ENCODE measurements at regions not wholly inside any gene's neighbourhood (a gene's known extent, or its start where the extent isn't known, plus 50 kb on each side); places are given as distances from the start of the nearest gene placed in this dataset.

GRCh38 chr1:20432341-20432740, 53.7 kb downstream of the CAMK2N1 start:
- Histone ChIP-seq H3K36me3 (ENCODE audit: control insufficient read depth, insufficient read depth, low read length) (no peaks in the 10 kb centered on the region), H3K27me3 (ENCODE audit: control insufficient read depth, insufficient read depth, low read length) (peaks cover 27% of the 10 kb centered on the region), H3K9me3 (ENCODE audit: control insufficient read depth, low read length) (no peaks in the 10 kb centered on the region), H3K4me1 (ENCODE audit: control insufficient read depth, insufficient read depth, low read length) (no peaks in the 10 kb centered on the region), H3K9ac (ENCODE audit: low read length) (no peak overlapping the region), H3K4me3 (ENCODE audit: low read length) (no peak overlapping the region)

DNA sequence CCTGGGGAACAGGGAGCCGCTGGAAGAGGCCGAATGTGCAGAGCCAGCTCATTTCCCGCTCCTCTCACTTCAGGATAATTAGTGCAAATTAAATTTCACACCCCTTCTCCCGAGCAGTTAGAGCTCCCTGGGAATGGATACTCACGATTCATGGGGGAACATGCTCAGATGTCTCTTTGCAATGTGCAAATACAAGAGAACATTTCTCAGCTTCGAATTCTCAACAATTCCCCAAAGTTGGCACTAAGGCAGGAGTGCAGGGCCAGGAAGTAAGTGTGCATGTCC, 54.9 kb downstream of the CAMK2N1 start:
- no peaks in the 10 kb centered on the region for H3K36me3 ChIP-seq (ENCODE audit: control insufficient read depth, insufficient read depth, low read length)
- H3K9me3 ChIP-seq (ENCODE audit: control insufficient read depth, low read length): no peaks in the 10 kb centered on the region
- H3K9ac ChIP-seq (ENCODE audit: low read length): no peak overlapping the region
- H3K4me1 ChIP-seq (ENCODE audit: control insufficient read depth, insufficient read depth, low read length): no peaks in the 10 kb centered on the region
- H3K4me3 ChIP-seq (ENCODE audit: low read length): no peak overlapping the region
- peaks cover 27% of the 10 kb centered on the region for H3K27me3 ChIP-seq (ENCODE audit: control insufficient read depth, insufficient read depth, low read length)

GRCh38 chr1:20430355-20431175, 55.4 kb downstream of the CAMK2N1 start:
- no peak overlapping the region for H3K4me3 ChIP-seq (ENCODE audit: low read length)
- no peak overlapping the region for H3K9ac ChIP-seq (ENCODE audit: low read length)
- H3K4me1 ChIP-seq (ENCODE audit: control insufficient read depth, insufficient read depth, low read length): no peaks in the 10 kb centered on the region
- H3K9me3 ChIP-seq (ENCODE audit: control insufficient read depth, low read length): no peaks in the 10 kb centered on the region
- H3K36me3 ChIP-seq (ENCODE audit: control insufficient read depth, insufficient read depth, low read length): no peaks in the 10 kb centered on the region
- peaks cover 25% of the 10 kb centered on the region for H3K27me3 ChIP-seq (ENCODE audit: control insufficient read depth, insufficient read depth, low read length)

DNA sequence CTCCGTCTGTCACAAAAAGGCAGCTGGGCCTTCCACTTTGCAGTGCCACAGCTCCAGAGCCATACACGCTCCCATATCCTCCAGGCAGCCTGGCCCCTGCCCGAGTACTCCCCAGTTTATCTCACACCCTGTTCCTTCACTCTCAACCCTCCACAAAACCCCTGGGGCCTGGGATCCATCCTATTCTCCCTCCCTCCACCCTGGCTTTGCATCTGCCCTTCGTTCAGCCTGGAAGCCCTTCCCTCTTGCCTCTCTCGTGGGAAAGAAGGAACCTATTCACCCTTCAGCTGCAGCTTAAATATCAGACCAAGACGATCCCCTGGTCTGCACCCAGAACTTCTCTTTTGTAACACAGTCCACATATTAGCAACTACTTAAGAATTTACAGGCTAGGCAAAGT, 56.7 kb downstream of the CAMK2N1 start:
- Histone ChIP-seq H3K4me1 (ENCODE audit: control insufficient read depth, insufficient read depth, low read length) (no peaks in the 10 kb centered on the region), H3K27me3 (ENCODE audit: control insufficient read depth, insufficient read depth, low read length) (peaks cover 20% of the 10 kb centered on the region), H3K9me3 (ENCODE audit: control insufficient read depth, low read length) (no peaks in the 10 kb centered on the region), H3K4me3 (ENCODE audit: low read length) (no peak overlapping the region), H3K9ac (ENCODE audit: low read length) (no peak overlapping the region), H3K36me3 (ENCODE audit: control insufficient read depth, insufficient read depth, low read length) (no peaks in the 10 kb centered on the region)

- no peaks in the 10 kb centered on the region for H3K36me3 ChIP-seq (ENCODE audit: control insufficient read depth, insufficient read depth, low read length)
- H3K27me3 ChIP-seq (ENCODE audit: control insufficient read depth, insufficient read depth, low read length): peaks cover 20% of the 10 kb centered on the region
- no peaks in the 10 kb centered on the region for H3K9me3 ChIP-seq (ENCODE audit: control insufficient read depth, low read length)
- H3K9ac ChIP-seq (ENCODE audit: low read length): no peak overlapping the region
- no peaks in the 10 kb centered on the region for H3K4me1 ChIP-seq (ENCODE audit: control insufficient read depth, insufficient read depth, low read length)
- H3K4me3 ChIP-seq (ENCODE audit: low read length): no peak overlapping the region
Observed at GRCh38 chr1:20428841-20429240, 57.2 kb downstream of the CAMK2N1 start.

DNA sequence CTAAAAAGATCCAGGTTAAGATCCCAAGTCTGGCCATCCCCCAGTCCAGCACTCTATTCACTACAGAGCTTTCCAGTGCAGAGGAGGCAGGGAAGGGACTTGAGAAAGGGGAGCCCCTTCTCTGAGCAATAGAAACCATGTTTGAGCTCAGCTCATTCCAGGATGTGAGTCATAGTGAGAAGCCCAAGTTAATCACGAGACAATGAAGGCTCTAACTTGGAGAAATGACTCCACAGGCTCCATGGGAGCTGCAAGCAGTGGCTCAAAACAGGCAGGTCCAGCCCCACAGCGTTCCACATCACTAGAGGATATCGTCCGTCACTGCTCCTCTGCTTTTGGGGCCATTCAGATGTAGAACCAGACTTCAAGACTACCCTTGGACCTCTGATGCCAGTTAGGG, 59.1 kb downstream of the CAMK2N1 start:
- H3K4me1 ChIP-seq (ENCODE audit: control insufficient read depth, insufficient read depth, low read length): no peaks in the 10 kb centered on the region
- no peak overlapping the region for H3K4me3 ChIP-seq (ENCODE audit: low read length)
- H3K9ac ChIP-seq (ENCODE audit: low read length): no peak overlapping the region
- H3K27me3 ChIP-seq (ENCODE audit: control insufficient read depth, insufficient read depth, low read length): peaks cover 18% of the 10 kb centered on the region
- no peaks in the 10 kb centered on the region for H3K36me3 ChIP-seq (ENCODE audit: control insufficient read depth, insufficient read depth, low read length)
- no peaks in the 10 kb centered on the region for H3K9me3 ChIP-seq (ENCODE audit: control insufficient read depth, low read length)

DNA sequence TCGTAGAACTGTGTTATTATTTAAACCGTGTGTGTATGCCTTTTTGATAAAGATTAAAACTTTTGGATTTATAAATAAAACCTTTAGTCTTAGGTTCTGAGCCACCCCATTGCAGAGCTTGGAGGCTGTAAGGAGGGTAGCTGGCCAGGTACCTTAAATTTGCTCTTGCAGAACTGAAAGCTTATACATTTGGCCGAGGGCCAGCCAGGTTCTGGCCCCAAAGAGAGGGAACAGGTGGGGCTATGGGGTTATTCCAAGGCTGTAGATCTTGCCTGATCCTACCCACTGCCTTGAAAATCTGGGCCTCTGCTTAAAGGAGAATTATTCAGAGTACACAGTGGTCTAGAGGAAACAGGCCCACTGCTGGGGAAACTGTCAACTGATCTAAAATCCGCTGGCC, 59.6 kb downstream of the CAMK2N1 start:
- H3K4me3 ChIP-seq (ENCODE audit: low read length): no peak overlapping the region
- H3K9me3 ChIP-seq (ENCODE audit: control insufficient read depth, low read length): no peaks in the 10 kb centered on the region
- peaks cover 12% of the 10 kb centered on the region for H3K27me3 ChIP-seq (ENCODE audit: control insufficient read depth, insufficient read depth, low read length)
- no peaks in the 10 kb centered on the region for H3K4me1 ChIP-seq (ENCODE audit: control insufficient read depth, insufficient read depth, low read length)
- no peak overlapping the region for H3K9ac ChIP-seq (ENCODE audit: low read length)
- H3K36me3 ChIP-seq (ENCODE audit: control insufficient read depth, insufficient read depth, low read length): no peaks in the 10 kb centered on the region

GRCh38 chr1:20425622-20426021, 60.4 kb downstream of the CAMK2N1 start:
- H3K9me3 ChIP-seq (ENCODE audit: control insufficient read depth, low read length): no peaks in the 10 kb centered on the region
- no peaks in the 10 kb centered on the region for H3K36me3 ChIP-seq (ENCODE audit: control insufficient read depth, insufficient read depth, low read length)
- no peak overlapping the region for H3K4me3 ChIP-seq (ENCODE audit: low read length)
- H3K4me1 ChIP-seq (ENCODE audit: control insufficient read depth, insufficient read depth, low read length): no peaks in the 10 kb centered on the region
- peaks cover 6% of the 10 kb centered on the region for H3K27me3 ChIP-seq (ENCODE audit: control insufficient read depth, insufficient read depth, low read length)
- H3K9ac ChIP-seq (ENCODE audit: low read length): no peak overlapping the region

DNA sequence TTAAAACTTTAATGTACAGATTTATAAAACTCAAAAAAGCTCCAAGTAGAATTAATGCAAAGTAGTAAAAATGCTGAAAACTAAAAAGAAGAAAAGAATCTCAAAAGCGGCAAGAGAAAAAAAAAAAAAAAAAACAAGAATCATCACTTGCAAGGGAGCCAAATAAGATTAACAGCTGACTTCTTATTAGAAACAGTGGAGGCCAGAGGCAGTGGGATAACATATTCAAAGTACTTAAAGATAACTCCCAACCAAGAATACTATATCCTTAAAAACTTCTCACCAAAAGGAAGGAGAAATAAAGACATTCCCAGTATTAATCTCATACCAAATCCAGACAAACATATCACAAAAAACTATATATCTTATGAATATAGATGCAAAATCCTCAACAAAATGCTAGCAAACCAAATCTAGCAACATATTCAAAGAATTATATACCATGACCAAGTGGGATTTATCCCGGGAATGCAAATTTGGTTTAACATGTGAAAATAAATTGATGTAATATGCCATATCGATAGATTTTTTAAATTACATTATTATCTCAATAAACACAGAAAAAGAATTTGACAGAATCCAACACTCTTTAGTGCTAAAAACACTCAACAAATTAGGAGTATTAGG, 62.7 kb downstream of the CAMK2N1 start:
- Histone ChIP-seq H3K9ac (ENCODE audit: low read length) (no peak overlapping the region), H3K4me1 (ENCODE audit: control insufficient read depth, insufficient read depth, low read length) (no peaks in the 10 kb centered on the region), H3K27me3 (ENCODE audit: control insufficient read depth, insufficient read depth, low read length) (no peaks in the 10 kb centered on the region), H3K9me3 (ENCODE audit: control insufficient read depth, low read length) (no peaks in the 10 kb centered on the region), H3K4me3 (ENCODE audit: low read length) (no peak overlapping the region), H3K36me3 (ENCODE audit: control insufficient read depth, insufficient read depth, low read length) (no peaks in the 10 kb centered on the region)

DNA sequence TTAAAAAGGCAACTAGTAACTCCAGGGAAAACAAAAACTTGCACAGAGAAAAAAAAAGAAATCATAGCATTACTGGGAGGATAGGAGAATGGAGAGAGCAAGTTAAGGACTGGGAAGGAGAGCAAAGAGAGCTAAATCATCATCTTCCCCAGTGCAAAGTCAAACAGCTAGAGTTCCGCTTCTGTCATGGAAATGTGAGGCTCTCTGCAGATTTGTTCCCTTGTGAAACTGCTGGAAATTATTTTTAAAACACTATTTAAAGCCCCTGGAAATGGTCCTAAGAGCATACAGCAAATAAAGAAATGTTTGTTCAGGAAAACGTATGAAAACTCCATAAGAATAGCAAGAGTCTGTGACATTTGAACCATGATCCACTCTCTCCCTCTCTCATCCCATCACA, 64.6 kb downstream of the CAMK2N1 start:
- Histone ChIP-seq H3K4me3 (ENCODE audit: low read length) (no peak overlapping the region), H3K9me3 (ENCODE audit: control insufficient read depth, low read length) (no peaks in the 10 kb centered on the region), H3K4me1 (ENCODE audit: control insufficient read depth, insufficient read depth, low read length) (no peaks in the 10 kb centered on the region), H3K36me3 (ENCODE audit: control insufficient read depth, insufficient read depth, low read length) (no peaks in the 10 kb centered on the region), H3K9ac (ENCODE audit: low read length) (no peak overlapping the region), H3K27me3 (ENCODE audit: control insufficient read depth, insufficient read depth, low read length) (no peaks in the 10 kb centered on the region)

DNA sequence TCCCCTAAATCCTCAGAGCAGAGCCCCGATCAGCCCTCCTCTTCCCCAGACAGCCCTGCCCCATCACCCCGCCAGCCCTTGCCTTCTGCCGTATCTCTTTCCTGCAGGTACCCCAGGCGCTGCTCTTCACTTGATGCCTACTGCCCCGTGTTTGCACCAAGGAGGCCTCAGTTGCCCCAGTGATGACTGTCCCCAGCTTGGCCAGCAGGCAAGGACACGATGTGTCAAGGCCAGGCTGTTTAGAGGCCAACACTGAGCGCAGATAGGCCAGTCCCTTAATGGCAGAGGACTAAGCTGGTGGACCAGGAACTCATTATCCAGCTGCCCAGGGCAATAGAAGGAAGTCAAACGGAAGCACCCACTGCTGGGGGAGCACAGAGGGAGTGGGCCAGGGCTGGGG, 68.4 kb downstream of the CAMK2N1 start:
- H3K9me3 ChIP-seq (ENCODE audit: control insufficient read depth, low read length): no peaks in the 10 kb centered on the region
- H3K4me1 ChIP-seq (ENCODE audit: control insufficient read depth, insufficient read depth, low read length): no peaks in the 10 kb centered on the region
- no peak overlapping the region for H3K4me3 ChIP-seq (ENCODE audit: low read length)
- H3K27me3 ChIP-seq (ENCODE audit: control insufficient read depth, insufficient read depth, low read length): no peaks in the 10 kb centered on the region
- H3K36me3 ChIP-seq (ENCODE audit: control insufficient read depth, insufficient read depth, low read length): no peaks in the 10 kb centered on the region
- H3K9ac ChIP-seq (ENCODE audit: low read length): no peak overlapping the region

DNA sequence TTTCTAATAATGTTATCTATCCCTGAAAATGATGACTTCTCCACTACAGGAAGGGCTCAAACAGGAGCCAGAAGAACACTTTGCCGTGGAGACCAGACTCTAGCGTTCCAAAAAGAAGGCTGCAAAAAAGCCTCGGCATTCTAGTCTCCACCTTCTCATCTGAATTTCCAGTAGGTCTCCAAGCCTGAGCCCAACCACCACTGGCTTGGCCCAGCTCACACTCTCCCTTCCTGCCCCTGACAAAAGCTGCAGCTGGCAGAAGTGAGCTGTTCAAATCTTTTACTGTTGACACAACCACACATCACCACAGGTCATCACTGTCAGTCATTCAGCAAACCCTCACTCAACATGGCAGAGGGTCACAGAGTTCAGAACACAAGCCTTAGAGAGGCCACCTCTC, 69.3 kb downstream of the CAMK2N1 start:
- Histone ChIP-seq H3K9me3 (ENCODE audit: control insufficient read depth, low read length) (no peaks in the 10 kb centered on the region), H3K4me1 (ENCODE audit: control insufficient read depth, insufficient read depth, low read length) (no peaks in the 10 kb centered on the region), H3K4me3 (ENCODE audit: low read length) (no peak overlapping the region), H3K36me3 (ENCODE audit: control insufficient read depth, insufficient read depth, low read length) (no peaks in the 10 kb centered on the region), H3K9ac (ENCODE audit: low read length) (no peak overlapping the region), H3K27me3 (ENCODE audit: control insufficient read depth, insufficient read depth, low read length) (no peaks in the 10 kb centered on the region)

- Histone ChIP-seq H3K4me3 (ENCODE audit: low read length) (no peak overlapping the region), H3K4me1 (ENCODE audit: control insufficient read depth, insufficient read depth, low read length) (no peaks in the 10 kb centered on the region), H3K9me3 (ENCODE audit: control insufficient read depth, low read length) (no peaks in the 10 kb centered on the region), H3K9ac (ENCODE audit: low read length) (no peak overlapping the region), H3K36me3 (ENCODE audit: control insufficient read depth, insufficient read depth, low read length) (no peaks in the 10 kb centered on the region), H3K27me3 (ENCODE audit: control insufficient read depth, insufficient read depth, low read length) (no peaks in the 10 kb centered on the region)
Observed at GRCh38 chr1:20413776-20414140, 72.3 kb downstream of the CAMK2N1 start.
